Hypothalamus (tissue), 51 donors: ENCODE measurements at regions not wholly inside any gene's neighbourhood (a gene's known extent, or its start where the extent isn't known, plus 50 kb on each side); places are given as distances from the start of the nearest gene placed in this dataset.
A peak's percentile ranks its signal among the peaks of the same experiment; 100 is the strongest.

Experiments used
- DNase-seq, 51 donors: peaks; one replicate each; lab custom pipeline; 2025; lab: John Stamatoyannopoulos, UW

- no peak for DNase-seq
Measured at GRCh38 chrX:9311421-9312160, 153.3 kb upstream of the TBL1X start.

DNA sequence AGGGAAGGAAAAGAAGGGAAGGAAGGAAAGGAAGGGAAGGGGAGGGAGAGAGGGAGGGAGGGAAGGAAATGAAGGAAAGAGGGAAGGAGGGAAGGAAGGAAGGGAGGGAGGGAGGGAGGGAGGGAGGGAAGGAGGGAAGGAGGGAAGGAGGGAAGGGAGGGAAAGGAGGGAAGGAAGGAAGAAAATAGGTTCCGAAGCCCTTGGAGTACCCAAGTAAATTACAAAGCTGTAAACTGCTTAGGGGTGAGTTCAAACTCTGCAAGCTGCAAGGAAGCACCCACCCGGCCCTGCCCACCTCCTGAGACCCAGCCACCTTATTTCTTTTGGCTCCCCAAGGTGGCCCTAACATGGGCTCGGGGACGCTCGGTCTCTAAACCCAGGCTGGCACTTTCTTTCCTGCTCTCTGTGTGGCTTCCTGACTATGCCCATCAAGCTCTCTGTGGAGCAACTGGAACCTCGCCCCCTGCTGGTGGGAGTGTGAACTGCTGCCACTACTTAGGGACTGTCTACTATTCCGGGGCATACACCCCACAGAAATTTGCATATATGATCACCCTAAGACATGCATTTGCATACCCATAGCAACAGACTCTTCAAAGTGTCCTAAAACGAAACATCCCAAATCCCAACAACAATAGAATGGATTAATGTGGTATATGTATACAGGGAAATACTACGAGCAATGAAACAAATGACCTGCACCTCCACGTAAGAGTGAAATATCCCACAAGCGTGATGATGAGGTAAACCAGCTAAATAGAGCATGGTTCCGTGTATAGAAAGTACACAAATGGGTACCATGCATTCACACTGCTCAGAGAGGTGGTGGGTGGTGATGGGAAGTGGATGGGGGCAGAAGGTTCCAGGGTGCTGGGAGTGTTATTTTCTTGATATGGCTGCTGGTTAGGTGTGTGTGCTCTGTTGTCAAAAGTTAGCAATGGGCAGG lies 151.7 kb upstream of the TBL1X start:
- peak in 16 of 51 donors; percentile 0 to 26 (median 3) for DNase-seq

GRCh38 chrX:9315086-9315485 lies 149.8 kb upstream of the TBL1X start:
- DNase-seq, result no peak

DNA sequence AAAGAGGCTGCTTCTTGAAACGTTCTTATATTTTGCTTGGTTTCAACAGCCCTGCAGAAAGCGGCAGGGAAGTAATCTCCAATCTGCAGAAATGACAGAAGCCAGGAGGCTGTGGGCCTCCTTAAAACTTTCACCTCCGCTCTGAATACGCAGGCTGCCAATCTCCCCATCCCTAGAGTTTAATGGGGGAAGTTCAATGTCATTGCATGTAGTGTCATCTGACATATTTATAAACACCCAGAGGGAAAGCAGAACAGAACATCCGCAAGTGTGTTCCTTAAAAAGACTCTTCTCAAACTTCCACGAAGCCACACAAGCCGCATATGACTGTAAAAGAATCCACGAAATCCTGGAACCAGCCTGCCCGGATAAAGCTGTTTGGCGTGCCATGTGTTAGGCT lies 148.8 kb upstream of the TBL1X start:
- DNase-seq, result no peak

DNA sequence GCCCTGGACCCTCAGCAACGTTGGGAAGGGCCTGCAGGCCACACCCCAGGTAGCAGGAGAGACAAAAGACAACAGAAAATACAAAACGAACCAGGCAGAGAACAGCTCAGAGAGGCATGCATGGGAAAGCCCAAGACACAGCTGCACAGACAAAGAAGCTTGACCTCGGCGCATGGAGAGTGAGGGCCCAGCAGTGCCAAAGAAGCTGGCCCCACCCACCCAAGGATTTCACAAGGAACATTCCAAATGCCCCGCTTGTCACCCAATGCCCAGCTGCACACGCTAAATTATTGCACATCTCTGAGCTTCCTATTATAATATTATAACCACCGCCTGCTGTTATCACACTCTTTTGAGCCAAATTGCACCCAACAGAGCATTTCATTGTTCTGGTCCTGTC lies 147.7 kb upstream of the TBL1X start:
- no peak for DNase-seq

GRCh38 chrX:9318213-9318612 lies 146.6 kb upstream of the TBL1X start:
- DNase-seq, result no peak

DNA sequence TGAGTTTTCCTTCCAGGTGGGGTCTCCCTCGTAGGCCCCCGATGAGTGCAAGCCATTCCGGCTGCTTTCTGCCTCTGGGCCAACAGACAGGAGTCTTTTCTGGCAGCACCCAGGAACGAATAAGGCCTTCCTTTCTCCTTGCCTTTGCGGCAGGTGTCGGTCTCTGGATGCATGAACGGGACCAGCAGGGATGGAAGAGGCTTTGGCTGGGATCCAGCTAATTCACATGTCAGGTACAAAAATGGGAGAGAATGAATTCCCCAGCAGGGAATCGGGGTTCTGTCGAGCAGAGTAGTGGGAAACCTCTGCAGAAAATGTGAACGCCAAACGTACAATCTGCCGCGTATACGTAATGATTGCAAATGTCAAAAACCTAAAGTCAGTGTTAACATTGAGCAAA lies 146.1 kb upstream of the TBL1X start:
- no peak for DNase-seq

- DNase-seq, result no peak
Measured at GRCh38 chrX:9320940-9321339, 143.9 kb upstream of the TBL1X start.

DNA sequence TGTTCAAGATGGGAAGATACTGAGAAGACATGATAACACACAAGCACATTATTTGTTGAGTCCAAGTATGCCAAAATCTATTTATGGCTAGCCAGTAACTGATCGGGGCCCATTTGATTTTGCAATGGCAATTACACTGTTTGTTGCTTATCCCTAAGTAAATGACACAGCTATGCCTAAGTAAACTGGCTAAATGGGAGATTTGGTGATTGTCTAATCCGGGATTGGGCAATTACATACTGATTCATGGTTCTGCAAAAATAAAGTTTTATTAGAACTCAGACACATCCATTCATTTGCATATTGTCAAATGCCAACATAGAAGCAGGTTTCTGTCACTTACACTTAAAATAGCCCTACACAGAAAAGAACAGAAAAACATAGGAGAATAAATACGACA lies 140.2 kb upstream of the TBL1X start:
- no peak for DNase-seq

- no peak for DNase-seq
Measured at GRCh38 chrX:9326369-9326768, 138.5 kb upstream of the TBL1X start.

DNA sequence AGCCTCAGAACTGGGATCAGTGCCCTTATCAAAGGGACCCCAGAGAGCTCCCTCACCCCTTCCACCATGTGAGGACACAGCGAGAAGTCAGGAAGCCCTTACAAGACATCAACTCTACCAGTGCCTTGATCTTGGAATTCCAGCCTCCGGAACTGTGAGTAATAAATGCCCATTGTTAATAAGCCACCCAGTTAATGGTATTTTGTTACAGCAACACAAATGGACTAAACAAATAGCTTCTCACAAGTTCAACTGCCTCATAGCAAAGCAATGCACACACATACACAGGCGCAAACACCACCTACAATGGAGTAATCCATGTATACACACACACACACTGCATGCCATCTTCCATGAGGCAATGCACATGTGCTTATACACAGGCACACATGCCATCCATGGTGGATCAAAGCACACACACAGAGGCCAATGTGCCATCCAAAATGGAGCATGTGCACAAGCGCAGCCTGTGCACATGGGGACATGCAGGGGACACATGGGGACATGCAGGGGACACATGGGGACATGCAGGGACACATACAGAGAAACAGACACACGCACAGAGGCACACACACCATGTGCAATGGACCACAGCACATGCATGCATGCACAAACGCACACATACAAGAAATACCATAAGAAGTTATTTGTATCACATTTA lies 137.6 kb upstream of the TBL1X start:
- DNase-seq, result no peak

- no peak for DNase-seq
Measured at GRCh38 chrX:9327747-9328145, 137.1 kb upstream of the TBL1X start.

DNA sequence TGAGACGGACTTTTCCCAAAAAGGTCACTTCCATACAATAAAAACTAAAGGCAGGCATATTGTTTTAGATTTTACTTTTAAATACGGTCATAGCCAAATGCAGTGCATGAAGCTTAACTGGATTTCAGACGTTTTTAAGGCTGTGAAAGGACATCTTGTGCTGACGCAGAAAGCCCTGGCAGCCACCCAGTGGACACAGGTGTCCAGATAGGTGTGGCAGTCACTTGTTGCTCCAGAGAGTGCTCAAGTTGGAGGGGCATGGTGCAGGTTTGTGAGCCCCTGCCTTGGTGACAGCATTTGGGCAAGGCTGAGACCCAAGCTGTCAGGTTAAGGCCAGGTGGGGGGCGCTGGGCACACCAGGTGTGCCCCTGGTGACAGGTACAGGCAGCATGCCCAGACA lies 135.8 kb upstream of the TBL1X start:
- no peak for DNase-seq

DNA sequence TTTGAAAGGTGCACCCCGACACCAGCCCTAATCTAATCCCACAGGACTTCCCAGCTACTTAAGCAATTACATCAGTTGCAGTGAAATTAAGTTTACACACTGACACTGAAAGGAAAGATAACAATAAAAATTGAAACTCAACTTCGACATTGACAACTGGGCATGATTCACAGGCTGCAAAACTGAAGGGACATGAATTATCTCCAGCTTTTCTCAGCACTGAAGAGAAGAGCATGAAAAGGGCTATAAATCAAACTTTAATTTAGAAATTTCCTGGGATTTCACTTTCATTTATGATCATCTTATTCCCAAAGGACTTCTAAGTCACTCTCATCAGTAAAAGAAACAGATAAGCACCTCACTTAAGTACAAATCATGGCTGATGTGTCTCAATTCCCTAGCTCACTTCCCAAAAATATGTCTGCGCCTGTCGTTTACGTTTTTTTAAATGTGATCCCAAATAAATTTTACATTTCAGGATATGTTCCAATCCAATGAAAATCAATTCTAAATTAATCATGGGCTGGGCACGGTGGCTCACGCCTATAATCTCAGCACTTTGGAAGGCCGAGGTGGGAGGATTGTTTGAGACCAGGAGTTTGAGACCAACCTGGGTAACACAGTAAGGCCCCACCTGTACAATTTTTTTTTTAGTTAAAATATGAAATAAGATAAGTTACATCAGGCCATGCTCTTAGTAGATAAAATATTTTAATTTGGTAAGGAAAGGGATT lies 134.4 kb upstream of the TBL1X start:
- DNase-seq, result no peak

DNA sequence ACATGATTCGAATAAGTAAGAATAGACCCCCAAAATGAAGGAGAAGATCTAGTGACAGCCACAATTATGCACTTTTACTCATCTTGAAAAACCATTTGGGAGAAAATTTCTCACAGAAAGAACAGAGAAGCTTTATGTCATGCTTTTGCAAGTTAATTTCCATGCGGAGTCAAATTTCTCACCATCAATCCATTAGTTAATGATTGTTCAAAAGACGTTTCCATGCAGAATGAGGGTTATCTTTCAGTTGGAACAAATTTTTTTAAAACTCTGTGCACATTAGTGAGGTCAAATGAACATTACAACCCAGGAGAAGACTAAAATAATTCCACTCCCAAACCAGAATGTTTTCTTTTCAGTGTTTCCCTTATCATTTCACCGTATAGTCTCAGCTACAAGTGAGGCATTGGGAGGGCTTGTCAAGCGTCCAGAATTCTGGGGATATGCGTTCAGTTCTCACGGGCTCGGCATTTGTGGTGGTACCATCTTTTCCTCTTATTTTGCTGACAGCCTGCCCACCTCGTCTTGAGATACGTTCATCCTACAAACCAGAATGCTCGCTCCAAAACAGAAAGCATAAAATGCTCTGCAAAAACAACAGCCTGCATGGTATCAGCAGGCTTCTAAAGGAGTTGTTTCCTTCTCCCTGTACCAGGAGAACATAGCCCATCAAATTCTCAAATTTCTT lies 130.8 kb upstream of the TBL1X start:
- no peak for DNase-seq

GRCh38 chrX:9335251-9335650 lies 129.6 kb upstream of the TBL1X start:
- no peak for DNase-seq

GRCh38 chrX:9336456-9336855 lies 128.4 kb upstream of the TBL1X start:
- DNase-seq, result no peak

DNA sequence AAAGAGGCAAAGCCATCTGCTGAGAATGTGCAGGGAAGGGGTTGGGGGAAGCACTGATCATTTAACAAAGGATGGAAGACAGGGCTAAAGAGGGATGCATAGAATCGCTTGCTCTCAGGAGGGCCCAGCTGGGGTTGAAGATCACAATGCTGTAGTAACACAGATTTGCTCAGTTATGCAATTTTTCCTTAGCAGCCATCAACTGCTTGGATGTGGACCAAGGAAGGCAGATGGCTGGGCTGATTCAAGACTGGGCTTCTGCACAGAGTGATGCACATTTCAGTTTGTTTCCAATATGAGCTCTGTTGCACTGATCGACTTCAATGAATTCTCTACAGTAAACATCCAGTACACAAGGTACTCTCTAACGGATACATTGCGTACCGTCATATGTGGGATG lies 127.8 kb upstream of the TBL1X start:
- peak in 19 of 51 donors; percentile 0 to 42 (median 11) for DNase-seq

DNA sequence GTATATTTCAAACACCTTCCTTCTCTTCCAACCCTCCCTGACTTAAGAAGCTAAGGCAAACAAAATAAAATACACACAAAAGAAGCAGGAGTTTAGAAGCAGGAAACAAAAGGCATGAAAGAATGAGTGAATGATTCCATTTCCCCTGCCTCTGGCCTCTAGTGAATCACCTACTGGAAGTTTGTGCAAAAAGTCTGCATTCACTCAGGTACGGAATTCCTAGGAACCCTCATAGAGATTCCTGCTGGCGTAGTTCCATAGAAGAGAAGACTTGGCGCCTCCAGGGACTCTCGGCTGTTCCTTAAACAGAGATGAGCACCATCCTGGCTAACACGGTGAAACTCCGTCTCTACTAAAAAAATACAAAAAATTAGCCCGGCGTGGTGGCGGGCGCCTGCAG lies 125.9 kb upstream of the TBL1X start:
- no peak for DNase-seq
